HL-60 (cell line): ENCODE measurements at regions not wholly inside any gene's neighbourhood (a gene's known extent, or its start where the extent isn't known, plus 50 kb on each side); places are given as distances from the start of the nearest gene placed in this dataset.

Experiments
- DNase-seq, 2 experiments: peaks; one replicate each; pipeline ENCODE4 v3.0.0-alpha.2; 2010 to 2020; ENCODE audit warnings: low read depth in 1 of 2, low spot score in 1 of 2
- H3K27ac ChIP-seq: fragments of 250-450 bp; sonication (Bioruptor Pico); replicated peaks from 2 replicates; pipeline ENCODE4 v1.5.1; 2020; ENCODE audit warnings: mild to moderate bottlenecking, moderate library complexity
- H3K27me3 ChIP-seq: fragments of 250-450 bp; sonication (Bioruptor Pico); 2 replicates; pipeline ENCODE4 v1.5.1; 2021; ENCODE audit warnings: mild to moderate bottlenecking, moderate library complexity; ENCODE audit not compliant: insufficient read depth, poor library complexity, severe bottlenecking
- H3K4me3 ChIP-seq: replicated peaks from 2 replicates; pipeline ENCODE4 v1.5.1; 2011; ENCODE audit warnings: mild to moderate bottlenecking, control low read depth, low read length; ENCODE audit not compliant: insufficient read depth
- CTCF ChIP-seq: IDR thresholded peaks from one replicate; pipeline ENCODE4 v1.5.1; 2011; ENCODE audit warnings: low read length, control low read depth, inconsistent platforms; ENCODE audit not compliant: insufficient read depth
- GABPA ChIP-seq: IDR thresholded peaks from 2 replicates; pipeline ENCODE4 v1.6.1; 2012; ENCODE audit warnings: low read depth
- POLR2AphosphoS5 ChIP-seq: IDR thresholded peaks from 2 replicates; pipeline ENCODE4 v1.6.1; 2012; ENCODE audit warnings: low read depth
- REST ChIP-seq: IDR thresholded peaks from 2 replicates; pipeline ENCODE4 v1.6.1; 2012; ENCODE audit warnings: low read depth; ENCODE audit not compliant: insufficient replicate concordance
- SPI1 ChIP-seq: IDR thresholded peaks from 2 replicates; pipeline ENCODE4 v1.6.1; 2012; ENCODE audit warnings: low read depth, mild to moderate bottlenecking, borderline replicate concordance

DNA sequence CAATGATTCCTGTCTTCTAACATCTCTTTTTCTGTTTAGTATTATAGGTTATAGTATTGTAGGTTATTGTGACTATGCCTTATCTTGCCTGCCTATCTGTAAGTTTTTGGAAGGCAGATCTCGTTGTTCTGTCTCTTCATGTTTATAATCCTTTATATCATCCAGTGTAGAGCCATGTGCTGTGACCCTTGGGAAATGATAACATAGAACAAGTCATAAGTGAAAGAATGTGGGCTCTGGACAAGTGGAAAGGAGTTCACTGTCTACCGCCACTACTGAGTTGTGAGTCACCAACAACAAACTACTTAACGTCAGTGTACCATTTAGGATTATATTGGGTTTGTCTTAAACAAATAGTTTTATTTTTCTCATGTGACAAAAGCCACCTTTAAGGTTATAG is 139.3 kb downstream of the LYPLAL1 start:
- Histone ChIP-seq H3K4me3 (no peak overlapping the region), H3K27ac (no peak overlapping the region), H3K27me3 (no peaks in the 10 kb centered on the region)
- no peak for DNase-seq
- TF ChIP-seq GABPA (no peak), REST (no peak), CTCF (no peak), POLR2AphosphoS5 (no peak), SPI1 (no peak)

DNA sequence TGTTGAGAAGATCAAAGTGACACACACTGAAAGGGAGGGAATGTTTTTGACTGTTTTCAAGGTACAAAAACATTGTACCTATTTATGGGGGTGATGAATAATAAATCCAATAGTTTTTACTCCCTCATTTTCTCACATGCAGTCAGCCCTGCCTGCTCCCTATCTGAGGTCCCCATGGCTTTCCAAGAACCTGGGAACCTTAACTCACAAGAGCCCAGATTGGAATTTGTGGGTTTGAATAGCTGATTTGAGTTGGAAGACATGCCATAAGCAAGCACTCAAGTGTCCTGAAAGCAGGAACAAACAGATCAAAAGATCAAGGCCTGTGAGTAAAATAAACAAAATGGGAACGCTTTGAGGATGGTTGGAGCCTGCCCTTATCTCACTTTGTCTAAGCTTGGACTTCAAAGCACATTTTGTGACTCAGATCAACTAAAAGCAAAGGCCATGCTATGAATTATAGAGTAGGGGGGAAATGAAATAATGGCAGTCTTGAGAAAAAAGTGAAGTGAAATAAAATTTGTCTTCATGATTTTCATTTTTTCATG is 136.6 kb downstream of the LYPLAL1 start:
- Histone ChIP-seq H3K27me3 (no peaks in the 10 kb centered on the region), H3K27ac (no peak overlapping the region), H3K4me3 (no peak overlapping the region)
- no peak for DNase-seq
- TF ChIP-seq SPI1 (no peak), GABPA (no peak), REST (no peak), CTCF (no peak), POLR2AphosphoS5 (no peak)

DNA sequence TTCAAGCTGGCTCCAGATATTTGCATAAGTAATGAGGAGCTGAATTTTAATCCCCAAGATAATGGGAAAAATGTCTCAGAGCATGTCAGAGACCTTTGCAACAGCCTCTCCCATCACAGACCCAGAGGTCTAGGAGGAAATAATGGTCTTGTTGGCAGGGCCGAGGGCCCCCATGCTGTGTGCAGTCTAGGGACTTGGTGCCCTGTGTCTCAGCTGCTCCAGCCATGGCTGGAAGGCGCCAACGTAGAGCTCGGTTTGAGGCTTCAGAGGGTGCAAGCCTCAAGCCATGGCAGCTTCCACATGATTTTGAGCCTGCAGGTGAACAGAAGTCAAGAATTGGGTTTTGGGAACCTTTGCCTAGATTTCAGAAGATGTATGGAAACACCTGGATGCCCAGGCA is 134.7 kb downstream of the LYPLAL1 start:
- H3K27me3 ChIP-seq: no peaks in the 10 kb centered on the region
- no peak for TF ChIP-seq SPI1
- H3K27ac ChIP-seq: no peak overlapping the region
- H3K4me3 ChIP-seq: no peak overlapping the region
- DNase-seq: no peak

DNA sequence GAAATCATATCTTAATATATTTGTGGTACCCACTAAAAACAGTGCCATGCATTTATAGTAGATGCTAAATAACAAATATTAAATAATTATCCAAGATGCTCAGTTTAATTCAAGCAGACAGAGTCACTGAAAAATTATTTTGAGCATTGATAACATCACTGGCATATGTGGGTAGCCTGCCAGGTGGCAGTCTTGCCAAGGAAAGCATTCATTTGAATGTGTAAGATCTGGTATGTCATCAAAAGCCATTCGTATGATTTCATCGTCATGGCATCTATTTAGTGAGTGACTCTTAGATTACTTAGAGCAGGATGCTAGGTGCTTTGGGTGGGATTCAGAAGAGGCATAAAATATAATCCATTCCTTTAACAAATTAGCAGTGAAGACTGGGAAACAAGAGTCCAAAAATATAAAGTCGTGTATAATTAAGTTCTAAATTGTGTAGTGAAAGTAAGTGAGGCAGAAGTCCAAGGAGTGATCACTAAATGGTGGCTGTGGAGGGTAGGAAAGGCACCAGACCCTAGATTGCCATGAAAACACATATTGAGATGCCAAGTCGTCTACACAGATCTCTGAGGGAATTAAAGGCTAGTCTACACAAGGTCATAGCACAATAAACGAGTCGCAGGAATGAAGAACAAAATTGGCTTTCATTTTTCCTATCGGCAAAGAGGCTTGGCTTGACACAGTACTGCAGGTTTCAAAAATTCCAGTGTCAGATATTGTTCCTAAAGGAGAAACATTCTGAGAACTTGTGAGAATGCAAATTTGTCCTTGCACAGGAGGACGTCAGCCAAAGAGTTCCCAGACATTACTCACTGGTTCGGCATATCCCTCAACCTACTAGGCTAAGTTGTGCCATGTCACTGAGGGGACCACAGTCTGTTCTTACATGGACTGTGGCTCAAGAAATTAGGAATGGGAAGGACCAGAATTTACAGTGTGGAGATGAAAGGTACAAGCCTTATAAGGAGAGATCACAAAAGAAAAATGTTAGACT is 130.8 kb downstream of the LYPLAL1 start:
- no peak overlapping the region for H3K4me3 ChIP-seq
- no peak overlapping the region for H3K27ac ChIP-seq
- DNase-seq: no peak
- TF ChIP-seq REST (no peak), POLR2AphosphoS5 (no peak), GABPA (no peak), SPI1 (no peak), CTCF (no peak)
- no peaks in the 10 kb centered on the region for H3K27me3 ChIP-seq
